IPS-NIHi7 (cell line): ENCODE measurements at regions not wholly inside any gene's neighbourhood (a gene's known extent, or its start where the extent isn't known, plus 50 kb on each side); places are given as distances from the start of the nearest gene placed in this dataset.

Experiments
- DNase-seq: peaks from one replicate; pipeline ENCODE4 v3.0.0; 2012; ENCODE audit warnings: mixed read lengths; ENCODE audit errors: extremely low spot score

DNA sequence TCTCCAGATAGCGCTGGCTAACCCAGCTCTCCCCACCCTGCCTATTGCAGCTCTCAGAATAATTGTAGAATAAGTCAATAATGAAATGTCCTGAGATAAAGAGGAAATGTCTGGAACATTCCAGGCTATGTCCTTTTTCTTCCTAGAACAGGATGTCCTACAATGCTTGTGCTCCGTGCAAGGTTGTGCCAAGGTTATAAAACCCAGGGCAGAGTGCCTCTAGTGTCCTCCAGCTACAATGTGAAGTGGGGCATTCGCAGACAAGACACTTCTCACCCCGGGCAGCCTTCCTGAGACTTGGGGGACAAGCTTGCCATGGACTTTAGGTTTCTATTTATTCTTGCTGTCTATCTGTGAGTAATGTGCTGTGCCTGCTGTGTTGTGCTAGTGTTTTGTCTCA is 900.6 kb downstream of the TUSC7 start:
- DNase-seq = no peak

DNA sequence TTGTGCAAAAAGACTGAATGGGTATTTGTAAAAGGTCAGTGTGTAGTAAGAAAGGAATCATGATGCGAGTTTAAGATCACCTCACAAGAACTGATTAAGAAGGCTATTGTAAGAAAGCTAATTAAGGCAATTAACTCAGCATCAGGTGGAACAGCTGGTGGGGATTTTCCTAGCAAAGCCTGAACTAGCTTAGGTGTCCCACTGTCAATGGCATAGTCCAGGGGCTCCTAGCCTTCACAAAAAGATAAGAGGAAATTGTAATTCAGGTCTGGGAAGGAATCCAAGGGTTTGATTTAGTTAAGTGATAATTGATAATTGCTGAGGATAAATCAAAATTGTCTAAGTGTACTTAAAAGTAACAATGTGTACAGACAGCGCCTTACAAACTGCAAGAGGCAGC is 901.6 kb downstream of the TUSC7 start:
- DNase-seq = no peak

DNA sequence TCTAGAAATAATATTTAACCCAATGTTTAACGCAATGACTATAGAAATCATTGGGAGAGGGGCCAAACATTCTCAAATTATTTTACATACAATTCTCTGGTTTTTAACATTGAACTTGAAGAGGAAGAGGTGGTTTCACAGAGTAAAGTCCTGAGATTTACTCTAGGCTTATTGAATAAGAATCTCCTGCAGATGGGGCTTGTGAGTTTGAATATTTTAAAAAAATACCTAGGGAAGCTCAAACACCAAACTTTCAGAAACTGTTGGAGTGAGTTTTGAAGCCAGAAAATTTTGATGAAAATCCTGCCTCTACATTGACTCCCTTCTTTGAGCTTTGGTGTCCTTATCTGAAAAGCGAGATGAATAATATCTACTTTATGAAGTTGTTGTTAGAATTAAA is 906.6 kb downstream of the TUSC7 start:
- no peak for DNase-seq

DNA sequence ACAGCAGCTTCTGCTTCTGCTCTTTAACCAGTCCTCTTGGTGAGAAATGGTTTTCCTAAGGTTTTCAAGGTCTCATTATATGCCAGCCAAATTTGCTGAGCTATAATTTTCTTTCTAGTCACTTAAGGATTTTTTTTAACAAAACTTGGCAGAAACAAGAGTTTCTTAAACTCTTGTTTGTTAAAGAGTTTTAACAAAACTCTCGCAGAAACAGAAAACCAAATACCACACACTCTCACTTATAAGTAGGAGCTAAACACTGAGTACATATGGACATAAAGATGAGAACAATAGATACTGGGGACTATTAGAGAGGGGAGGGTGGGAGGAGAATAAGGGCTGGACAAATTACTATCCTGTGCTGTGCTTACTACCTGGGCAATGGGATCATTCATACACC is 908.3 kb downstream of the TUSC7 start:
- DNase-seq = no peak

DNA sequence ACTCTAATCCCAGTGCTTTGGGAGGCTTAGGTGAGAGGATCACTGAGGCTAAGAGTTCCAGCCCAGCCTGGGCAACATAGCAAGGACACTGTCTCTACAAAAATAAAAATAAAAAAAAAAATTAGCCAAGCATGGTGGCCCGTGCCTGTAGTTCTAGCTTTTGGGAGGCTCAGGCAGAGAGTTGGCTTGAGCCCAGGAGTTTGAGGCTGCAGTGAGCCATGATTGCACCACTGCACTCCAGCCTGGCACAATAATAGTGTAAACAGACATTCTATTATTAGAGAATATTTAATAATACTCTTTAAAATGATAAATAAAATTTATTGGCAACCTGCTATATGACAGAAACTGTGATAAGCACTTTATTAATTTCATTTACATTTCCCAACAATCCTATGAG is 908.9 kb downstream of the TUSC7 start:
- no peak for DNase-seq

DNA sequence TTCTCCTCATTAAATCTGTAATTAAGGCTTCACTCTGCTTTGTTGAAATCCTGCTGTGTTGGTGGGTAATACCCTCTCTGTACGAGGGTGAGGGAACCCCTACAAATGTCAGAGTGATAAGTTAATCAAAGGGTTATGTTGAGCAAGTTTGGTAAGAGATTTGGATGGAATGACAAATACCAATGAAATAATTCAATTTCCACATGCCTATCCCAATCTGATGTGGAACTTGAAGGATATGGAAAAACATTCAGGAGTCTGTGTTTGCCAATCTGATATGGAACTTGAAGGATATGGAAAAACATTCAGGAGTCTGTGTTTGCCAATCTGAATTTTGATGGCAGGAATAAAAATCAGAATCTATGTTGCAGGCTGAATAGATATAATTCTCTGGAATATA is 910.2 kb downstream of the TUSC7 start:
- no peak for DNase-seq

DNA sequence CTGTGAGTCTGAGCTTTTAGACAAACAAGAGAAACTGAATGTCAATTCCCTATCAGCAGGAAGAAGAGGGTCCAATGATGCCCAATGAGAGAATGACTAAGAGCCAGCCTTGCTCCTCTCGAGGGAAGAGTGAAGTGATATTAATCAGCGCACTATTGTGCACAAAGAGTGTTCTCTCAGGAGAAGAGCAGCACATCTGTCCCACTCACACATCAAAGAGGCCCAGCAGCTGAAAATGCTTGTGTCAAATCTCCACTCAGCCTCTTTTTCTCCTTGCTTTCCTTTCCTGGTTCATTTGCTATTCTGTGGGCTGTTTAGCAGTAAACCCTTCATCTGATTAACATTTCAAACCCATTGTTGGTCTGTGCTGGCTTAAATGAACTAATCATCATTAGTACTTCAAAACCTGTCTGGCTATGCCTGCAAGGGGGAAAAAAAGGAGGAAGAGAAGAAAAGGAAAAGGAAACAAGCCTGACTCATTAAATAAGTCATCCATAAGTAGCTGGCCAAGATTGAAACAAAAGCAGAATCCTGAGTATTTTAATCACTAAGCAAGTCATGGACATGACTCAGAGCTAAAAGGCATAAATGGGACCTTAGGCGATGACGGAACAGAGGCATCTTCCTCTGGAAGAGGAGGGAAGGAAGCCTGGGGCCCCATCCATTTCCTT is 912.7 kb downstream of the TUSC7 start:
- no peak for DNase-seq

DNA sequence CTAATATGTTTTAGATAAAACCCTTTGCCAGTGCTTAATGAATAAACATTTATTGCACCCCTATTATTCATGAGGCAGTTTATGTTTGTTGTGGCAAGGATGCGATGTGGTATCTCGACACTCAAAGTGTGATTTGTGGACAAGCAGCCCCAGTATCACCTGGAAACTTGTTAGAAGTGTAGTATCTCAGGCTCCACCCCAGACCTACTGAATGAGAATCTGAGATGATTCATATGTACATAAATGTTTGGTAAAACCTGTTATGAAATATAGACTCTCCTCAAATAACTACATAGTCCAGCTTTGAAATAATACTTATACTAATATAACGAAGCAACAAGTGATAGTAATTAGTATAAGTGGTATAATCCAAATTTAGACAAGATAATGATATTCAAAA is 914.8 kb downstream of the TUSC7 start:
- no peak for DNase-seq

DNA sequence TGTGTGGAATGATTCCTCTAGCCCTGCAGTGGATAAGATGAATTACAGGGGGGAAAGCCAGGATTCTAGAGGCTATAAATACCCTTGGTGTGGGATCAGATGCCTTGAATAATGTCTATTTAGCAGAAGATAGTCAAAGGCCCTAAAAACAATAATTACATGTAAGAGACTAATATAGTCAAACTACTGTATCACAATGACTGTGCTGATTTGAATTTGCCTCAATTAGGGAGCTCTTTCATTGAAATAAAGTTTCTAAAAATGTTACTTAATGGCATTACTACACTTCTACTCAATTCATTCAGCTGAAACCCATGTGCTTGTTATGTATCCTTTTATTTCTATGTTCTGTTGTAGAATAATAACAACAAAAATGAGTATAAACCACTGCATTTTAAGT is 915.6 kb downstream of the TUSC7 start:
- DNase-seq = no peak

DNA sequence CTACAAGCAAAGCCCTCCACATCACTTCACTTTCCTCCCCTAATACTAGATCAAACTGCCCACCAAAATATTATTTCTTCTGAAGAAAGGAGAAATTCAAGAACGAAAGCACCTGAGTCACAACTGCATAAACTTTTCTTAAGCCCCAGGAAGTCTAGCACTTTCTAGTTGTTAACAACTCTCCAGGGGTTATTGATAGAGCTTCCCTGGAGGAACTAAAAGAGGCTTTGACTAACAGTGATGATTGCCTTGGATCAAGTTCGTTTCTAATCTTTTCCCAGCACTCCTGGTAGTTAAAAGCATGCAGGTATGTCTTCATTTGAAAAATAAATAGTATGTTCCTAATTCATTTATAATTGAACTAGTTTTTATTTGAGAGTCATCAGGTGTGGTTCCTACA is 917.0 kb downstream of the TUSC7 start:
- peak; percentile 25 for DNase-seq

DNA sequence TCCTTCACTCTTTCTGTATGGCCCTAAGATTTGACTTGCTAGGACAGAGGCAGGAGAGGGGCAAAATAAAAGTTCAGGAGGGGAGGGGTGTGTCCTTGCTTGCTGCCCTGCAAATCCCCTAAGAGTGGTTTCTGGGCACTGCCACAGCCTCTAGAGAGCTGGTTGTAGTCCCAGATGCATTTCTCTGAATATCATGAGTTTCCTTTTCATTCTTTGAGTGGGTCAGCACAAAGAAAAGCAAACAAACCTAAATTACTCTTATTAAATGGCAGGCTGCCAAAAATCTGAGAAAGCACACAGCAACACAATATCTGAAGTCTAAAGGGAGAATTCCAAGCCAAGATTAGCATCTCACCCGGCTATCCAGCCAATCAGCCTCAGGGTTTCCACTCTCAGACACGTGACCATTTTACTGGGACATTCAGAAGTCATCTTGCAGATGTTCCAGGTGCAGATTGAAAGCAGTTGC is 919.3 kb downstream of the TUSC7 start:
- DNase-seq = no peak

DNA sequence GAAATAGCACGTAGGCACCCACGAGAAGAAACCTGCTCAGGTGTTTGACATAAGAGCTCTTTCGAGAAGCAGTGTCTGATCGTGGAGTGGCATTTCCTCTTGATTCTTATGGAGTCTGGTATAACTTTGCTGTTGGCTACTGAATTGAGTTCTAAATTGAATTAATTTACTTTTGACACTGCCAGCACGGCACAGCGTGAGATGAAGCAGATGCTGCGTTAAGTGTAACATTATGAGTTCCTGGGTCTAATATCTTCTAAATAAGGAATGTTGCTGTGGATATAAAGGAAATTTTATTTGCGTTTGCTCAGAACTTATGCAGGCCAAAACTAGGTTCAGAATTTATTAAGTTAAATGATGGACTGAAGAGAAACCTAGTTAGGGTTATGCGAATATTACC is 919.9 kb downstream of the TUSC7 start:
- DNase-seq = no peak

DNA sequence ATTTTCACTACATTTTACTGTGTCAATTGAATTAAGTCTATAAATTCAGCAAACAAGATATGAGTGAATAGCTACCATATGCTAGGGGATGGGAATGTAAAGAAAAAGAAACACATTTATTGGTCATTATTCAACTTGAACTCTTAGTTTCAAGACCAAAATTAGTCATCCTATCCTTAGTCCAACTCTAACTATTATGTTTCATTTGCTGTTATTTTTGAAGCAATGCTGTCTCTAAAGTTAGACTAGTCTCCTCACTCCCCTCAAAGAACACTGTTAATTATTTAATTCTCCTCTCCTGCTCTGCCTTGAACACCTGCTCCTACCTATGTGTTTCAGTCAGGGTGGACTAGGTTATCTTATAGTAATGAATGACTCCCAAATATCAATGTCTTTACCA is 920.9 kb downstream of the TUSC7 start:
- DNase-seq = no peak

DNA sequence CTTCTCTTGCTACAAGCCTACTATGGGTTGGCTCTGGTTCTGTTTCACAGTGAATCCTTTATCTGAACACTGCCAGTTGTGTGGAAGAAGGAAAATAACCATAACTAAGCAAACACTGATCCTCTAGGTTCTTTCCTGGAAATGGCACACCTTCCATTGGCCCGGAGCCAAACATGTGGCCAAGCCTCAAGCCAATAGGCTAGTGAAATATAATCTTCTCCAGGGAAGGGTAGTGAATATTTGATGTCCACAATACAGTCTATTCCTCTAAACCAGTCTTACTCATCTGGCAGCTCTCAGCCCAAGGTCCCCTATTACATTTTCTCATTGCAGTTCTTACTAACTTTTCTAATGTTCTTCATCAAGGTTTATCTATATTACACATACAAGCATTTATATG is 921.3 kb downstream of the TUSC7 start:
- no peak for DNase-seq

DNA sequence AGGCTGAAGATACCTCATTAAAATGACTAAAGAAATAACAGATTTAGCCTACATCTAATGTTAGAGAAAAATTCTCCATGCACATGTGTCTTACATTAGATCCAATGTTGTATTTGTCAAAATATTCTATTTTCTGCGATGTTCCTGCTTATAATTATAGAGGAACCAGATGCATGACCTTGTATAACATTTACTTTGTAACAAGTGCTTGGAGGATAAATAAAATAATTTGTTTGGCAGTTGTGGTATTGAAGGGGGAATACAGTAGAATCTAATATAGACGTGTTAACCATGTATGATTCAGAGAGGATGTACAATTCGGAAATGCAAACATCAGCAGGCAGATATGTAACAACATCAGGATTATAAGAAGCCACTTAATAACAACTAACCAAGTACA is 922.2 kb downstream of the TUSC7 start:
- DNase-seq = no peak

DNA sequence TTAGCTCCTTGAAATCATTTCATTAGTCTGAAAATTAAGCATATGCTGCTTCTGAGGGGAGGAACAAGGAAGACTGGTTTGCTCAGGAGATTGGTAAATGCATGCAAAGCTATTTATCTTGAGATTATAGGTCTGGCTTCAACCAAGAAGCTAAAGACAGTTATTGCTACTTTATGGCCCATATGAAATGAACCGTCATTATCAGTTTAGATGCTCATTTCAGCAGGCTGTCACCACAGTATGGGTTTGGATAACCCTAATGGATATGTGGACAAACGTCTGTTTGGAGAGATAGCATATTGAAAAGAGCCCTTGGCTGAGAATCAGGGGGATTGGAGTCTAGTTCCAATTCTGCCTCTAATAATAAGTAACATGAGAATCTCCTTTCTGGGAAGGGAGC is 922.6 kb downstream of the TUSC7 start:
- no peak for DNase-seq

DNA sequence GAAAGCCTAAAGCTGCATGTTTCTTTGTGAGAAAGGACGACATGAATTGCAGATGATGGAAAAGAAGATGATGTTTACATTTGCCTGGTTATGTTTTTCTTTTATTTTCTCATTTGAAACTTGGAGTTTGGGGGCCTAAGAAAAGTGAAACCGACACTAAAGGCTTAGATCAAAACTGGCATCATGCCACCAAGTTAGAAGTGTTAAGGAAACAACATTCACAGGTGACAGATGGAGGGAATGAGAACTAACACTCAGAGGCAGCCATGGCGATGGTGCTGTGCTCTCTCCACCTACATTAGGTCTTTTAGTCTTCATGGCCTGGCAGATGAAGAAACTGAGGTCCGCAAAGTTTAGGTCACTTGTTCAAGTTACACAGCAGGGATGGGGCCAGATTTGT is 923.6 kb downstream of the TUSC7 start:
- no peak for DNase-seq

DNA sequence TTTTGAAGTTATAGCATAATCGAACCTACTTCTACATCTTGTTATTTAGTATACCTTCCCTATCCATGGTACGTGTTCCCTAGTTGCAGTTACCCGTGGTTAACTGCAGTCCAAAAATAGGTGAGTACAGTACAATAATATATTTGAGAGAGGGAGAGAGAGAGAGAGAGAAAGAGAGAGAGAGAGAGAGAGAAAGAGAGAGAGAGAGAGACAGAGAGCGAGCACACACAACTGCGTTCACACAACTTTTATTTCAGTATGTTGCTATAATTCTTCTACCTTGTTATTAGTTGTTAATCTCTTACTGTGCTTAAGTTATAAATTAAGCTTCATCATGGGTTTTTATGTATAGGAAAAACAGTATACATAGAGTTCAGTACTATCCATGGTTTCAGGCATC is 928.1 kb downstream of the TUSC7 start:
- no peak for DNase-seq

DNA sequence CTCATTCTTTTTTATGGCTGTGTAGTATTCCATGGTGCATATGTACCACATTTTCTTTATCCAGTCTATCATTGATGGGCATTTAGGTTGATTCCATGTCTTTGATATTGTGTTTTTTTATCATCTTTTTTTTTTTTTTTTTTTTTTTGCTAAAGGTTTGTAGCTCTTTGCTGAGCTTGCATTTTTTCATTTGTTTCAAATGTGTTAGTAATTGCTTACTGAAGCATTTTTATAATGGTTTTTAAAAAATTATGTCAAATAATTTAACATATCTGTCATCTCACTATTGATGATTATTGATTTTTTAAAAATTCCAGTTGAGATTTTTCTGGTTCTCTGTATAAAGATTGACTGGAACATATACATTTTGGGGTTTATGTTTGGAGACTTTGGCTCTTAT is 934.6 kb downstream of the TUSC7 start:
- DNase-seq = no peak

DNA sequence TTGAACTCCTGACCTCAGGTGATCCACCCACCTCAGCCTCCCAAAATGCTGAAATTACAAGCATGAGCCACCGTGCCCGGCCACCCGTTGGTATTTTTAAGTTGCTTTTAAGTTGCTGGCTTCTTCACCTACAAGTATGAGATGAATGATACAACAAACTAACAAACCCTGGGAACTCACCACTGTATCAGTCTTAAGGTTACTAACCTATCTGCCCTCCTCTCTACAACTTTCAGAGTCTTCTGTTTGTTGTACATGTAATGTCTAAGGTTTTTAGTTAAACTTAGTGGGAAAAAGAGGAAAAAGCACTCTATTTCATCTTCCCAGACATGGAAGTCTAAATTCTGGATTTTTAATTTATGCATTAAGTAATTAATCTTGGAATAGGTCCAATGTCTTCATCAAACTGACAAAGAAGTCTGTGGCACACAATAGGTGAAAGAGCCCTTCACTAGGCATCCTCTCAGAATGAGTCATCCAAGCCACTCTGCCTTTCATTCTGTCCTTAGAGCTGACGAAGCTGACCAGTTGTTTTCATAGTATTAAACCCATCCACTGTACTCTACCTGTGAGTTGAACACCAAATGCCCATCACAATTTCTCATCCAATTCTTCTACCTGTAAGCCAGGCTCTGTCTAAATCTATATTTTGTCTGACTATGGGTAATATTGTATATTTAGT is 936.1 kb downstream of the TUSC7 start:
- DNase-seq = no peak

DNA sequence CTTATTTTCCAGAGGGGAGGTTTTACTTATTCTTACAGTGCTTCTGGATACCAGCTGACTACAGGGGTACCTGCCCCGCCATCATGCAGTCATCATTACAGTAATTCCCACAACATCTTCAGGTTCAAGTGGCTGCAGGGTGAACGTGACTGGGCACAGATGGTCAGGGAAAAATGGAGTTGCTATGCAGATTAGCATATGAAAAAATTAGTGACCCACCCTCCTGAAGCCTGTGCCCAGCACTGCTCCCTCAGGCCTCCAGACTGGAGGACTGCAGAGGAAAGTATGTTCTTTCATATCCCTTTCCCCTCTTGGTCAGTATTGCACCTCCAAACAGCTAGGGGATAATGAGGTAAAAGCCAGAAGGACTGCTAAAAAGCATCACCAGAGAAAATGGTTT is 937.9 kb downstream of the TUSC7 start:
- DNase-seq = no peak

DNA sequence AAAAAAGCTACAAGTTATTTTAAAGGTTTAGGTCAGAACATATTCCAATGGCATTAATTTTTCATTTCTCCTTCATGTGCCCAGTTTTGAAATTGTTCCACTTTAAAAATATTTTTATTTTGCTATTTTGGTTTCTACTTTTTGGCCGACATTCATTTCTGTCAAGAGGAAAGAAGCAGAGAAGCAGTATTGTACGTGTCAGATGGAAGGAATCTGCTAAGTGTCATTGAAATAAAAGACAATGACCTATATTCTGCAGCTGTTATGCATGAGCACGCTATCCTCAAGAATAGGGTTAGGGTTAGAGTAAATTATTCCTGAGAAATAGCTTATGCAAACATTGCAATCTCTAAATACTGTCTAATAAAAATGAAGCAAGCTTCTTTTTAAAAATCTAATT is 941.7 kb downstream of the TUSC7 start:
- DNase-seq = no peak

DNA sequence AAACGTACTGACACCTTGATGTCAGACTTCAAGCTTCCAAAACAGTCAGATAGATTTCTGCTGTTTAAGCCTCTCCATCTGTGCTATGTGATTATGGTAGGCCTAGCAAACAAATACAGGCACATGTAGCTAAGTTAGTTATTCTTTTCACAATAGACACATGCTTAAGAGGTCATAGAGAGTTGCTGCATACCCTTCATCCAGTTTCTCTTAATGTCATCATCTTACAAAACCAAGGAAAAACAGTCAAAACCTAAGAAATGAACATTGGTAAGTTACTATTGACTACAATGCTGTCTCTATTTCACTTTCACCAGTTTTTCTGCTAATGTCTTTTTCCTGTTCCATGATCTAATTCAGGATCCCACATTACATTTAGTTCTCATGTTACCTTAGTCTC is 946.8 kb downstream of the TUSC7 start:
- no peak for DNase-seq

DNA sequence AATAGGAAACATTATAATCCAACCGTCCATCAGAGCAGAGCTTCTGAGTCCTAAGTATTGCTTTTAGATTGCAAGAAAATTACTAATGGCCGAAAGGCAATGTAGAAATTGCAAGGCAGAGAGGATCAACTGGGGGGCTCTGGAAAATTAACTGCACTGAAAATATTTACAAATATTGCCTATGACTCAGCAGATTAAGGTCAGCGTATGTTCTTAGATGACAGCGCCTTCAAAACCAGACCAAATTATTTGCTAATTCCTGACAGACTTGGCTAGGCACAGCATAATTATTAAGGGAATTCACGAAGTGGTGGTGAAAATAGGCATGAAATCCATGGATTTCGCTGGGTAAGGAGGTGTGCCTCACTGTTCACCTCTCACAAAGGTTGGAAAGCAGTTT is 947.7 kb downstream of the TUSC7 start:
- no peak for DNase-seq
